ENCODE measurements at regions not wholly inside any gene's neighbourhood (a gene's known extent, or its start where the extent isn't known, plus 50 kb on each side); places are given as distances from the start of the nearest gene placed in this dataset.
"Not testable (repeated sequence)": the region's sequence is repeated elsewhere in the genome, so short reads cannot be mapped to it uniquely, and the experiment has no call there.

- no peak for DNase-seq
- Histone ChIP-seq H3K27me3 (ENCODE audit: insufficient read depth, low read length, poor library complexity) (no peaks in the 10 kb centered on the region), H3K36me3 (ENCODE audit: control insufficient read depth, insufficient read depth, low read length) (no peaks in the 10 kb centered on the region), H3K23ac (ENCODE audit: low read length) (no peak overlapping the region), H3K27ac (ENCODE audit: low read depth, low read length) (no peak overlapping the region), H3K4ac (ENCODE audit: low read depth, low read length) (no peak overlapping the region), H3K56ac (ENCODE audit: low read length) (no peak overlapping the region), H3K79me2 (ENCODE audit: control insufficient read depth, insufficient read depth, low read length) (no peaks in the 10 kb centered on the region), H3K4me3 (ENCODE audit: low read length) (no peak overlapping the region), H3K9ac (ENCODE audit: low read length) (no peak overlapping the region), H4K8ac (ENCODE audit: low read depth, low read length) (no peak overlapping the region), H4K5ac (ENCODE audit: low read length) (no peak overlapping the region), H2BK15ac (replicated peaks; ENCODE audit: low read depth) (no peak overlapping the region), H3K4me2 (ENCODE audit: low read length) (no peak overlapping the region), H3K18ac (ENCODE audit: low read length) (no peak overlapping the region), H3K79me1 (ENCODE audit: low read length) (no peaks in the 10 kb centered on the region), H2AK5ac (ENCODE audit: low read length) (no peak overlapping the region), H2BK5ac (ENCODE audit: low read length) (no peak overlapping the region), H3K4me1 (ENCODE audit: control insufficient read depth, low read depth, low read length) (no peaks in the 10 kb centered on the region), H2BK120ac (ENCODE audit: low read depth, low read length) (no peak overlapping the region)
Observed at GRCh38 chr4:26242451-26242850, 78.4 kb upstream of the RBPJ start.

DNA sequence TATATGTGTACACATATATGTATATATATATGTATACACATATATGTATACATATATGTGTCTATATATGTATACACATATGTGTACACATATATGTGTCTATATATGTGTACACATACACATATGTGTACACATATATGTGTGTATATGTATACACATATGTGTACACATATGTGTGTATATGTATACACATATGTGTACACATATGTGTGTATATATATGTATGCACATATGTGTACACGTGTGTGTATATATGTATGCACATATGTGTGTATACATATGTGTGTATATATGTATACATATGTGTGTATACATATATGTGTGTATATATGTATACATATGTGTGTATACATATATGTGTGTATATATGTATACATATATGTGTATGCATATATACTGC, 76.7 kb upstream of the RBPJ start:
- H3K36me3 ChIP-seq (ENCODE audit: control insufficient read depth, insufficient read depth, low read length); H3K27ac ChIP-seq (ENCODE audit: low read depth, low read length); H3K27me3 ChIP-seq (ENCODE audit: insufficient read depth, low read length, poor library complexity); H3K18ac ChIP-seq (ENCODE audit: low read length); H3K4me2 ChIP-seq (ENCODE audit: low read length); H2BK15ac ChIP-seq (replicated peaks; ENCODE audit: low read depth); H2BK120ac ChIP-seq (ENCODE audit: low read depth, low read length); H2BK5ac ChIP-seq (ENCODE audit: low read length); H3K56ac ChIP-seq (ENCODE audit: low read length); H3K79me2 ChIP-seq (ENCODE audit: control insufficient read depth, insufficient read depth, low read length); H3K79me1 ChIP-seq (ENCODE audit: low read length); H3K9ac ChIP-seq (ENCODE audit: low read length); H3K4me3 ChIP-seq (ENCODE audit: low read length); H3K23ac ChIP-seq (ENCODE audit: low read length); H3K4me1 ChIP-seq (ENCODE audit: control insufficient read depth, low read depth, low read length); H4K8ac ChIP-seq (ENCODE audit: low read depth, low read length); H4K5ac ChIP-seq (ENCODE audit: low read length); H2AK5ac ChIP-seq (ENCODE audit: low read length); H3K4ac ChIP-seq (ENCODE audit: low read depth, low read length): not testable (repeated sequence)
- WGBS (ENCODE audit: extremely low coverage, insufficient coverage, low lambda C conversion rate): no CpG with 5 or more reads among the region's 1 CpG
- peak; percentile 28 for DNase-seq

GRCh38 chr4:26248647-26249046, 72.2 kb upstream of the RBPJ start:
- Histone ChIP-seq H3K79me2 (ENCODE audit: control insufficient read depth, insufficient read depth, low read length) (no peaks in the 10 kb centered on the region), H3K23ac (ENCODE audit: low read length) (no peak overlapping the region), H3K4ac (ENCODE audit: low read depth, low read length) (no peak overlapping the region), H3K56ac (ENCODE audit: low read length) (no peak overlapping the region), H3K4me3 (ENCODE audit: low read length) (no peak overlapping the region), H3K27ac (ENCODE audit: low read depth, low read length) (no peak overlapping the region), H3K4me2 (ENCODE audit: low read length) (no peak overlapping the region), H2AK5ac (ENCODE audit: low read length) (no peak overlapping the region), H3K79me1 (ENCODE audit: low read length) (no peaks in the 10 kb centered on the region), H2BK5ac (ENCODE audit: low read length) (no peak overlapping the region), H3K27me3 (ENCODE audit: insufficient read depth, low read length, poor library complexity) (no peaks in the 10 kb centered on the region), H3K4me1 (ENCODE audit: control insufficient read depth, low read depth, low read length) (no peaks in the 10 kb centered on the region), H3K9ac (ENCODE audit: low read length) (no peak overlapping the region), H3K36me3 (ENCODE audit: control insufficient read depth, insufficient read depth, low read length) (no peaks in the 10 kb centered on the region), H3K18ac (ENCODE audit: low read length) (no peak overlapping the region), H2BK120ac (ENCODE audit: low read depth, low read length) (no peak overlapping the region), H2BK15ac (replicated peaks; ENCODE audit: low read depth) (no peak overlapping the region), H4K8ac (ENCODE audit: low read depth, low read length) (no peak overlapping the region), H4K5ac (ENCODE audit: low read length) (no peak overlapping the region)
- DNase-seq: no peak

GRCh38 chr4:26252349-26253025, 68.3 kb upstream of the RBPJ start:
- Histone ChIP-seq H3K36me3 (ENCODE audit: control insufficient read depth, insufficient read depth, low read length) (no peaks in the 10 kb centered on the region), H3K18ac (ENCODE audit: low read length) (no peak overlapping the region), H2BK5ac (ENCODE audit: low read length) (no peak overlapping the region), H4K8ac (ENCODE audit: low read depth, low read length) (no peak overlapping the region), H3K79me2 (ENCODE audit: control insufficient read depth, insufficient read depth, low read length) (no peaks in the 10 kb centered on the region), H3K4me2 (ENCODE audit: low read length) (no peak overlapping the region), H2BK120ac (ENCODE audit: low read depth, low read length) (no peak overlapping the region), H2AK5ac (ENCODE audit: low read length) (no peak overlapping the region), H3K4ac (ENCODE audit: low read depth, low read length) (no peak overlapping the region), H2BK15ac (replicated peaks; ENCODE audit: low read depth) (no peak overlapping the region), H3K79me1 (ENCODE audit: low read length) (no peaks in the 10 kb centered on the region), H3K27me3 (ENCODE audit: insufficient read depth, low read length, poor library complexity) (no peaks in the 10 kb centered on the region), H3K56ac (ENCODE audit: low read length) (no peak overlapping the region), H3K4me3 (ENCODE audit: low read length) (no peak overlapping the region), H3K27ac (ENCODE audit: low read depth, low read length) (no peak overlapping the region), H4K5ac (ENCODE audit: low read length) (no peak overlapping the region), H3K23ac (ENCODE audit: low read length) (no peak overlapping the region), H3K9ac (ENCODE audit: low read length) (no peak overlapping the region), H3K4me1 (ENCODE audit: control insufficient read depth, low read depth, low read length) (no peaks in the 10 kb centered on the region)
- whole genome bisulfite sequencing (ENCODE audit: extremely low coverage, insufficient coverage, low lambda C conversion rate): no CpG with 5 or more reads among the region's 8 CpGs
- DNase-seq: peak; percentile 20

DNA sequence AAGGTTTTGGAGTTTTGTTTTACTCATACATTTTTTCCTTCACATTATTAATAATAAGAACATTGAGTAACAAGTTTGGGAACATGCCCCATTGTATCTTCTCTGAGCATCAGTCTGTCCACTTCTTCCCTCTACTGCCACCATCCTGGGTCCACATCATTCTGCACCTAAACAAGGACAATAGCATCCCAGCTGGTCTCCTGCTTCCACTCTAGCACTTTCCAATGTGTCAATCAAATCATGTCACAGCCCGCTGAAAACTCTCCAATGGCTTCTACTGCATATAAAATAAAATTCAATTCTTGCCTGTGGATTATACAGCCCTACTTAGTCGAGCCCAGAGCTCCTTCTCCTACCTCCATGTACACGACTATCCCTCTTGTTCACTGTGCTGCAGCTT, 66.8 kb upstream of the RBPJ start:
- H3K4me2 ChIP-seq (ENCODE audit: low read length): no peak overlapping the region
- no peak overlapping the region for H3K9ac ChIP-seq (ENCODE audit: low read length)
- no peaks in the 10 kb centered on the region for H3K79me1 ChIP-seq (ENCODE audit: low read length)
- H3K18ac ChIP-seq (ENCODE audit: low read length): no peak overlapping the region
- H4K8ac ChIP-seq (ENCODE audit: low read depth, low read length): no peak overlapping the region
- no peaks in the 10 kb centered on the region for H3K4me1 ChIP-seq (ENCODE audit: control insufficient read depth, low read depth, low read length)
- no peak overlapping the region for H3K23ac ChIP-seq (ENCODE audit: low read length)
- H3K36me3 ChIP-seq (ENCODE audit: control insufficient read depth, insufficient read depth, low read length): no peaks in the 10 kb centered on the region
- no peaks in the 10 kb centered on the region for H3K27me3 ChIP-seq (ENCODE audit: insufficient read depth, low read length, poor library complexity)
- H2BK5ac ChIP-seq (ENCODE audit: low read length): no peak overlapping the region
- no peak overlapping the region for H3K4me3 ChIP-seq (ENCODE audit: low read length)
- H2BK120ac ChIP-seq (ENCODE audit: low read depth, low read length): no peak overlapping the region
- DNase-seq: no peak
- no peaks in the 10 kb centered on the region for H3K79me2 ChIP-seq (ENCODE audit: control insufficient read depth, insufficient read depth, low read length)
- H3K56ac ChIP-seq (ENCODE audit: low read length): no peak overlapping the region
- WGBS (ENCODE audit: extremely low coverage, insufficient coverage, low lambda C conversion rate): no CpG with 5 or more reads among the region's 3 CpGs
- no peak overlapping the region for H4K5ac ChIP-seq (ENCODE audit: low read length)
- H3K4ac ChIP-seq (ENCODE audit: low read depth, low read length): no peak overlapping the region
- no peak overlapping the region for H3K27ac ChIP-seq (ENCODE audit: low read depth, low read length)
- no peak overlapping the region for H2BK15ac ChIP-seq (replicated peaks; ENCODE audit: low read depth)
- H2AK5ac ChIP-seq (ENCODE audit: low read length): no peak overlapping the region

DNA sequence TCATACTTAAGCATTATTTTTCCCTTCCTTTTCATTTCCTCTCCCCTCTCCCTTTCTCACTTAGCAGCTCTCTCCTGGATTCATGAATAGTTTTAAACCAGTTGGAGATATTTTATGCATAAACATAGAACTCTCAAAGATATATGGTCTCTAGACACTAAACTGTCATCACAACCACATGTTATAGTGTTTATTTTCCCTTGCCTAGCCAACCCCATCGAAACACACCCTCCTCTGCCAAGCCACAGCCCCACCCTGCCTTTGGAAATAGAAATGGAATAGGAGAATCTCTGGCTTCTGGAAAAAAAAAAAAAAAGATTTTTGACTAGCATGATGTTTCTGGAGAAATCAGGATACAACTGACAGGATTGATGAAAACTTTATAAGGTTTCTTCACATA, 64.8 kb upstream of the RBPJ start:
- H4K5ac ChIP-seq (ENCODE audit: low read length): no peak overlapping the region
- WGBS (ENCODE audit: extremely low coverage, insufficient coverage, low lambda C conversion rate): no CpG with 5 or more reads among the region's 1 CpG
- no peak overlapping the region for H3K23ac ChIP-seq (ENCODE audit: low read length)
- no peak overlapping the region for H3K4ac ChIP-seq (ENCODE audit: low read depth, low read length)
- H3K79me1 ChIP-seq (ENCODE audit: low read length): no peaks in the 10 kb centered on the region
- no peaks in the 10 kb centered on the region for H3K36me3 ChIP-seq (ENCODE audit: control insufficient read depth, insufficient read depth, low read length)
- H3K56ac ChIP-seq (ENCODE audit: low read length): no peak overlapping the region
- no peak overlapping the region for H3K27ac ChIP-seq (ENCODE audit: low read depth, low read length)
- H3K79me2 ChIP-seq (ENCODE audit: control insufficient read depth, insufficient read depth, low read length): no peaks in the 10 kb centered on the region
- H2BK15ac ChIP-seq (replicated peaks; ENCODE audit: low read depth): no peak overlapping the region
- H3K4me3 ChIP-seq (ENCODE audit: low read length): no peak overlapping the region
- no peak overlapping the region for H4K8ac ChIP-seq (ENCODE audit: low read depth, low read length)
- H3K4me2 ChIP-seq (ENCODE audit: low read length): no peak overlapping the region
- DNase-seq: no peak
- H2BK5ac ChIP-seq (ENCODE audit: low read length): no peak overlapping the region
- H3K27me3 ChIP-seq (ENCODE audit: insufficient read depth, low read length, poor library complexity): no peaks in the 10 kb centered on the region
- H3K18ac ChIP-seq (ENCODE audit: low read length): no peak overlapping the region
- no peak overlapping the region for H2BK120ac ChIP-seq (ENCODE audit: low read depth, low read length)
- no peaks in the 10 kb centered on the region for H3K4me1 ChIP-seq (ENCODE audit: control insufficient read depth, low read depth, low read length)
- no peak overlapping the region for H3K9ac ChIP-seq (ENCODE audit: low read length)
- no peak overlapping the region for H2AK5ac ChIP-seq (ENCODE audit: low read length)

Measured in mesendoderm (in vitro differentiated cells).